ENCODE measurements at regions not wholly inside any gene's neighbourhood (a gene's known extent, or its start where the extent isn't known, plus 50 kb on each side); places are given as distances from the start of the nearest gene placed in this dataset.
"Not testable (repeated sequence)": the region's sequence is repeated elsewhere in the genome, so short reads cannot be mapped to it uniquely, and the experiment has no call there.

DNA sequence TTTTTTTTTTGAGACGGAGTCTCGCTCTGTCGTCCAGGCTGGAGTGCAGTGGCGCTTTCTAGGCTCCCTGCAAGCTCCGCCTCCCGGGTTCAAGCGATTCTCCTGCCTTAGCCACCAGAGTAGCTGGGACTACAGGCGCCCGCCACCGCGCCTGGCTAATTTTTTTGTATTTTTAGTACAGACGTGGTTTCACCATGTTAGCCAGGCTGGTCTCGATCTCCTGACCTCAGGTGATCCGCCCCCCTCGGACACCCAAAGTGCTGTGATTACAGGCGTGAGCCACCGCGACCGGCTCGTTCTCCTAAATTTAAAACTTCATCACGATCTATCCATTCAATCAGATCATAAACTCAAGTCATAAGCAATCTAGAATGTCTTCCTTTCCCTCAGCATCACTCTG lies 359.5 kb upstream of the BRINP3 start:
- not testable (repeated sequence) for TF ChIP-seq CTCF (IDR thresholded peaks at IDR 0.05; ENCODE audit: insufficient read depth, low read depth, low read length); EZH2 (IDR thresholded peaks at IDR 0.05; ENCODE audit: insufficient read depth, low read length)
